Endothelial cell of umbilical vein (primary cell): ENCODE measurements at regions not wholly inside any gene's neighbourhood (a gene's known extent, or its start where the extent isn't known, plus 50 kb on each side); places are given as distances from the start of the nearest gene placed in this dataset.
A peak's percentile ranks its signal among the peaks of the same experiment; 100 is the strongest.

Experiments
- BruUV-seq: library from RNA; stranded (reverse); fragments of 400-500 nt; replicated peaks from 2 replicates; lab custom pipeline; 2021; lab: Mats Ljungman, UMichigan
- CTCF ChIA-PET: fragments of 300-600, 350-600 bp; sonication (Branson Sonifier 250); formaldehyde crosslinking; loops from one replicate; lab custom pipeline; 2021; ENCODE audit warnings: antibody characterized with exemption, inconsistent platforms; lab: Charles Lee
- POLR2A ChIA-PET: fragments of 300-600, 350-600 bp; sonication (Branson Sonifier 250); formaldehyde crosslinking; loops from one replicate; lab custom pipeline; 2021; ENCODE audit warnings: antibody characterized with exemption, inconsistent platforms; lab: Charles Lee
- DNase-seq: peaks from one replicate; pipeline ENCODE4 v3.0.0-alpha.2; 2011; ENCODE audit warnings: low read depth, low spot score
- FAIRE-seq: peaks from 2 replicates; lab custom pipeline; 2011; peaks lifted over from hg19 to GRCh38; lab: Jason Lieb, UNC
- H2AFZ ChIP-seq: 2 replicates; pipeline ENCODE4 v1.6.0; 2012; ENCODE audit warnings: low read depth, low read length, control low read depth, inconsistent platforms
- H3K27ac ChIP-seq: 2 replicates; pipeline ENCODE4 v1.5.1; 2011; ENCODE audit warnings: low read depth, mild to moderate bottlenecking, control low read depth, low read length, moderate library complexity; ENCODE audit not compliant: insufficient read depth
- H3K27me3 ChIP-seq, 2 experiments: 2 replicates each; pipeline versions ENCODE4 v1.6.0 to v1.6.1; 2011; ENCODE audit warnings: low read length in 2 of 2, mixed read lengths in 1 of 2; ENCODE audit not compliant: control insufficient read depth in 2 of 2, insufficient read depth in 2 of 2
- H3K36me3 ChIP-seq, 2 experiments: 2 replicates in 1 of 2; 3 replicates in 1 of 2; pipeline ENCODE4 v1.5.1; 2011; ENCODE audit warnings: low read length in 2 of 2, mild to moderate bottlenecking in 1 of 2, moderate library complexity in 1 of 2; ENCODE audit not compliant: control insufficient read depth in 2 of 2, insufficient read depth in 2 of 2; ENCODE audit errors: extremely low read depth in 1 of 2
- H3K4me1 ChIP-seq: 3 replicates; pipeline ENCODE4 v1.5.1; 2011; ENCODE audit warnings: mild to moderate bottlenecking, low read length; ENCODE audit not compliant: control insufficient read depth, insufficient read depth; ENCODE audit errors: extremely low read depth
- H3K4me2 ChIP-seq: 2 replicates; pipeline ENCODE4 v1.6.1; 2011; ENCODE audit warnings: low read length, control low read depth, mixed read lengths; ENCODE audit not compliant: insufficient read depth
- H3K4me3 ChIP-seq, 3 experiments: fragments of 200-600 bp in 1 of 3; sonication (generic), shearing (Covaris generic) in 1 of 3; replicated peaks in 1 of 3; 2 replicates each; pipeline ENCODE4 v1.5.1; 2011 to 2016; ENCODE audit warnings: control low read depth in 3 of 3, low read length in 3 of 3, mild to moderate bottlenecking in 2 of 3, inconsistent platforms in 1 of 3, low read depth in 1 of 3, moderate library complexity in 1 of 3; ENCODE audit not compliant: insufficient read depth in 1 of 3
- H3K79me2 ChIP-seq: 2 replicates; pipeline ENCODE4 v1.6.0; 2012; ENCODE audit warnings: low read length, inconsistent platforms; ENCODE audit not compliant: control insufficient read depth, insufficient read depth
- H3K9ac ChIP-seq: replicated peaks from 2 replicates; pipeline ENCODE3; 2011; ENCODE audit warnings: low read length, control low read depth; ENCODE audit not compliant: insufficient read depth; ENCODE audit errors: extremely low read depth
- H3K9me1 ChIP-seq: replicated peaks from 3 replicates; pipeline ENCODE4 v1.6.0; 2011; ENCODE audit warnings: mild to moderate bottlenecking, low read length; ENCODE audit not compliant: control insufficient read depth, insufficient read depth; ENCODE audit errors: extremely low read depth
- H3K9me3 ChIP-seq: replicated peaks from 2 replicates; pipeline ENCODE4 v1.5.1; 2012; ENCODE audit warnings: low read length, inconsistent platforms; ENCODE audit not compliant: control insufficient read depth, insufficient read depth
- H4K20me1 ChIP-seq: replicated peaks from 2 replicates; pipeline ENCODE3; 2011; ENCODE audit warnings: mild to moderate bottlenecking, low read length; ENCODE audit not compliant: control insufficient read depth, insufficient read depth; ENCODE audit errors: extremely low read depth
- EZH2 ChIP-seq: IDR thresholded peaks from 2 replicates; pipeline ENCODE4 v1.6.1; 2012; ENCODE audit warnings: borderline replicate concordance, low read depth, mild to moderate bottlenecking, moderate library complexity, low read length, inconsistent platforms; ENCODE audit not compliant: severe bottlenecking
- FOS ChIP-seq: IDR thresholded peaks from 2 replicates; pipeline ENCODE4 v1.6.1; 2011; ENCODE audit warnings: mild to moderate bottlenecking, low read length, moderate library complexity, borderline replicate concordance; ENCODE audit not compliant: insufficient read depth
- GATA2 ChIP-seq: IDR thresholded peaks from 2 replicates; pipeline ENCODE4 v1.7.0; 2011; ENCODE audit warnings: low read depth, mild to moderate bottlenecking, moderate library complexity, mixed read lengths, low read length; ENCODE audit not compliant: insufficient read length, insufficient read depth
- JUN ChIP-seq: IDR thresholded peaks from 2 replicates; pipeline ENCODE4 v1.6.1; 2011; ENCODE audit warnings: borderline replicate concordance, low read depth; ENCODE audit not compliant: insufficient read length, insufficient read depth
- MYC ChIP-seq: IDR thresholded peaks from one replicate; pipeline ENCODE4 v1.6.1; 2011; ENCODE audit warnings: mild to moderate bottlenecking, low read depth, low read length
- POLR2A ChIP-seq: IDR thresholded peaks from 2 replicates; pipeline ENCODE4 v1.6.1; 2012; ENCODE audit warnings: low read depth, mild to moderate bottlenecking, control low read depth, low read length
- POLR2AphosphoS5 ChIP-seq: IDR thresholded peaks from 2 replicates; pipeline ENCODE4 v1.6.1; 2012; ENCODE audit warnings: low read depth, mild to moderate bottlenecking, control low read depth, low read length, moderate library complexity; ENCODE audit not compliant: insufficient read depth
- dilution Hi-C: fragments of 300-500 bp; cut with MboI; formaldehyde crosslinking; loops from one replicate; pipeline ENCODE4 v1.15.0; 2019; ENCODE audit warnings: low sequenced_read_pairs; ENCODE audit not compliant: extremely low pct_ligation_motif_present
- intact Hi-C: fragments of 100-400 bp; cut with micrococcal nuclease; formaldehyde crosslinking; loops from one replicate; pipeline ENCODE4 v1.10.0; 2022
- TF ChIP-seq, protein P1 (sequence below): IDR thresholded peaks from 2 replicates; pipeline ENCODE4 v1.6.1; 2011; ENCODE audit not compliant: insufficient read depth, insufficient read length
- TF ChIP-seq, protein P2 (sequence below), 2 donors: IDR thresholded peaks; 1 replicate in 1 of 2; 2 replicates in 1 of 2; pipeline ENCODE4 v1.5.1; 2011; ENCODE audit warnings: low read length in 2 of 2, mild to moderate bottlenecking in 2 of 2, moderate library complexity in 2 of 2, control low read depth in 1 of 2, inconsistent platforms in 1 of 2, low read depth in 1 of 2; ENCODE audit not compliant: insufficient read depth in 1 of 2; ENCODE audit errors: extremely low read depth in 1 of 2

DNA sequence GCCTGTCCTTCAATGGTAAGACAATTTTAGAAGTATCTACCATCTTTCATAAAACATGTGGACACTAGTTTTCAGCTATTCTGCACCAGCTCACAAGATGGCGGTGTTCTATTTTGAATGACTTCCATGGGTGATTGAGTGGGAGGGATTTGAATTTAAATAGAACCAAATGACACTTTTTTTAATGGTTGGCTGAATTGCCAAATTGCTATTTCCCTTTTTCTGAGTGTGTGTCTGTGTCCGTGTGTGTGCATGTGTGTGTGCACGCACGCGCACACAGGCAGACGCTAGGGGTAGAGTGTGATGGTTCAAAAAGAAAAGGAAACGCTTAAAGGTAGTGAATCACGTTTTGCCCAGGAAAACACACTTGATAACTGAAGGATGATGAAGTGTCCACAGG is 362.6 kb downstream of the DAD1 start:
- Histone ChIP-seq H3K27me3 (peaks cover 8 to 23% of the 10 kb centered on the region in 2 experiments), H3K9me1 (no peaks in the 10 kb centered on the region), H3K9me3 (no peaks in the 10 kb centered on the region), H3K27ac (peak overlapping the region; percentile 55), H4K20me1 (no peaks in the 10 kb centered on the region), H3K79me2 (no peaks in the 10 kb centered on the region), H3K36me3 (no peaks in the 10 kb centered on the region), H3K4me3 (no peak overlapping the region), H3K4me1 (peaks cover 11% of the 10 kb centered on the region), H3K9ac (no peak overlapping the region), H3K4me2 (no peak overlapping the region), H2AFZ (no peak overlapping the region)
- intact Hi-C loops (loop anchor here (2.0 to 10.0 kb wide), 2 partner anchors 88 to 148 kb away; no protein-coding TSS in a partner anchor), dilution Hi-C loops (no loop called here)
- ChIA-PET CTCF (interaction anchor here (1.0 to 3.2 kb wide), 5 partner anchors 9 to 148 kb away, joined by 3 to 22 read pairs (median 4); no protein-coding TSS in a partner anchor), POLR2A (no interaction called here)
- DNase-seq (no peak), FAIRE-seq (no peak)
- no TSS peak for BruUV-seq
- TF ChIP-seq FOS = no peak
- TF ChIP-seq, protein P1, sequence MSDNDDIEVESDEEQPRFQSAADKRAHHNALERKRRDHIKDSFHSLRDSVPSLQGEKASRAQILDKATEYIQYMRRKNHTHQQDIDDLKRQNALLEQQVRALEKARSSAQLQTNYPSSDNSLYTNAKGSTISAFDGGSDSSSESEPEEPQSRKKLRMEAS = no peak
- TF ChIP-seq POLR2A = no peak
- no peak for TF ChIP-seq GATA2
- TF ChIP-seq POLR2AphosphoS5 = no peak
- TF ChIP-seq EZH2 = no peak
- no peak for TF ChIP-seq MYC
- TF ChIP-seq, protein P2, sequence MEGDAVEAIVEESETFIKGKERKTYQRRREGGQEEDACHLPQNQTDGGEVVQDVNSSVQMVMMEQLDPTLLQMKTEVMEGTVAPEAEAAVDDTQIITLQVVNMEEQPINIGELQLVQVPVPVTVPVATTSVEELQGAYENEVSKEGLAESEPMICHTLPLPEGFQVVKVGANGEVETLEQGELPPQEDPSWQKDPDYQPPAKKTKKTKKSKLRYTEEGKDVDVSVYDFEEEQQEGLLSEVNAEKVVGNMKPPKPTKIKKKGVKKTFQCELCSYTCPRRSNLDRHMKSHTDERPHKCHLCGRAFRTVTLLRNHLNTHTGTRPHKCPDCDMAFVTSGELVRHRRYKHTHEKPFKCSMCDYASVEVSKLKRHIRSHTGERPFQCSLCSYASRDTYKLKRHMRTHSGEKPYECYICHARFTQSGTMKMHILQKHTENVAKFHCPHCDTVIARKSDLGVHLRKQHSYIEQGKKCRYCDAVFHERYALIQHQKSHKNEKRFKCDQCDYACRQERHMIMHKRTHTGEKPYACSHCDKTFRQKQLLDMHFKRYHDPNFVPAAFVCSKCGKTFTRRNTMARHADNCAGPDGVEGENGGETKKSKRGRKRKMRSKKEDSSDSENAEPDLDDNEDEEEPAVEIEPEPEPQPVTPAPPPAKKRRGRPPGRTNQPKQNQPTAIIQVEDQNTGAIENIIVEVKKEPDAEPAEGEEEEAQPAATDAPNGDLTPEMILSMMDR (IDR thresholded peaks at IDR 0.05; ENCODE audit: extremely low read depth in 1 of 2, insufficient read depth in 1 of 2, low read depth in 1 of 2, low read length in 2 of 2) = no peak
- TF ChIP-seq JUN = no peak
